Neural progenitor cell (in vitro differentiated cells): ENCODE measurements at regions not wholly inside any gene's neighbourhood (a gene's known extent, or its start where the extent isn't known, plus 50 kb on each side); places are given as distances from the start of the nearest gene placed in this dataset.
A peak's percentile ranks its signal among the peaks of the same experiment; 100 is the strongest.

Source experiments
- DNase-seq: peaks from one replicate; pipeline ENCODE4 v3.0.0-alpha.2; 2016; ENCODE audit warnings: low spot score
- H2AFZ ChIP-seq: fragments of 200-600 bp; sonication (generic); replicated peaks from 2 replicates; pipeline ENCODE4 v1.6.1; 2016; ENCODE audit warnings: antibody characterized with exemption
- H3F3A ChIP-seq: fragments of 200-600 bp; sonication (generic); 2 replicates; pipeline ENCODE4 v1.6.1; 2016; ENCODE audit warnings: antibody characterized with exemption, low read depth
- H3K27ac ChIP-seq: fragments of 200-600 bp; sonication (generic); 2 replicates; pipeline ENCODE4 v1.5.1; 2016; ENCODE audit warnings: mild to moderate bottlenecking
- H3K27me3 ChIP-seq: fragments of 200-600 bp; sonication (generic); 2 replicates; pipeline ENCODE4 v1.6.1; 2016; ENCODE audit warnings: mild to moderate bottlenecking, moderate library complexity
- H3K36me3 ChIP-seq: fragments of 200-600 bp; sonication (generic); 2 replicates; pipeline ENCODE4 v1.5.1; 2016
- H3K4me1 ChIP-seq: fragments of 200-600 bp; sonication (generic); 2 replicates; pipeline ENCODE4 v1.6.1; 2016; ENCODE audit warnings: mixed run types
- H3K4me2 ChIP-seq: fragments of 200-600 bp; sonication (generic); 2 replicates; pipeline ENCODE4 v1.6.1; 2016
- H3K4me3 ChIP-seq: fragments of 200-600 bp; sonication (generic); 2 replicates; pipeline ENCODE4 v1.5.1; 2016
- H3K79me2 ChIP-seq: fragments of 200-600 bp; sonication (generic); 2 replicates; pipeline ENCODE4 v1.6.1; 2016; ENCODE audit warnings: low read depth
- H3K9ac ChIP-seq: fragments of 200-600 bp; sonication (generic); 2 replicates; pipeline ENCODE4 v1.6.1; 2016
- H3K9me3 ChIP-seq: fragments of 200-600 bp; sonication (generic); 2 replicates; pipeline ENCODE4 v1.5.1; 2016; ENCODE audit warnings: low read depth
- H4K20me1 ChIP-seq: fragments of 200-600 bp; sonication (generic); 2 replicates; pipeline ENCODE4 v1.6.1; 2016; ENCODE audit warnings: low read depth
- H3K27ac Mint-ChIP-seq: 3 replicates; pipeline ENCODE4 v1.8.0; 2021; ENCODE audit warnings: mixed read lengths
- H3K27me3 Mint-ChIP-seq: 2 replicates; pipeline ENCODE4 v1.8.0; 2022; ENCODE audit warnings: low read depth, mild to moderate bottlenecking, inconsistent platforms, moderate library complexity, mixed read lengths; ENCODE audit not compliant: insufficient read depth
- H3K36me3 Mint-ChIP-seq: 3 replicates; pipeline ENCODE4 v1.8.0; 2021; ENCODE audit warnings: mixed read lengths
- H3K4me1 Mint-ChIP-seq: 3 replicates; pipeline ENCODE4 v1.8.0; 2021; ENCODE audit warnings: mixed read lengths
- H3K4me3 Mint-ChIP-seq: 3 replicates; pipeline ENCODE4 v1.8.0; 2021; ENCODE audit warnings: mild to moderate bottlenecking, moderate library complexity, mixed read lengths
- H3K9me3 Mint-ChIP-seq: 3 replicates; pipeline ENCODE4 v1.8.0; 2020; ENCODE audit warnings: mixed read lengths
- EZH2 ChIP-seq: fragments of 200-600 bp; sonication (generic); IDR thresholded peaks from 2 replicates; pipeline ENCODE4 v1.6.1; 2017; ENCODE audit warnings: antibody characterized with exemption, mild to moderate bottlenecking, moderate library complexity
- EZH2phosphoT487 ChIP-seq: fragments of 200-600 bp; sonication (generic); IDR thresholded peaks from 2 replicates; pipeline ENCODE4 v1.6.1; 2017; ENCODE audit warnings: antibody characterized with exemption
- TF ChIP-seq, protein P1 (sequence below): fragments of 200-600 bp; sonication (generic); IDR thresholded peaks from 2 replicates; pipeline ENCODE4 v1.5.1; 2017; ENCODE audit warnings: antibody characterized with exemption, mild to moderate bottlenecking

DNA sequence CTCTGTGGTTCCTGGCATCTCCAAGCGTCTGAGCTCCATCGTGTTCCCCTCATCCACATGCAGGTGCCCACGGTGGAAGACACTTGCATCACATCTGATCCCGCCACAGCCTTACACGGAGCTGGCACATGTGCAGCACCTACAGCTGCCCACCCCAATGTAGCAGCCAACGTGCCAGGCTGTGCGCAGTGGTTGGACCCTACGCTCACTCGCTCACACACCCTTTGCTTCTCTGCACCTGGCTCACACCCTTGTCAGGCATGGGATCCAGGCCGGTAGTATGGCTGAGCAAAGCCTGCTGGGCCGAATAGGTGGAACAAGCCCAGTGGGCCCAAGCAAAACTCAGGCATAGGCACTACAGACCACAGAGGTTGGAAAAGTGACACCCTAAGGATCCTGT, 567.2 kb downstream of the FSCB start:
- no peaks in the 10 kb centered on the region for H3K27me3 Mint-ChIP-seq
- Histone ChIP-seq H3K36me3 (no peaks in the 10 kb centered on the region), H4K20me1 (no peaks in the 10 kb centered on the region), H3K9me3 (no peaks in the 10 kb centered on the region), H3K4me2 (no peak overlapping the region), H3K4me3 (no peak overlapping the region), H3K79me2 (no peaks in the 10 kb centered on the region), H3K4me1 (no peaks in the 10 kb centered on the region), H3K27ac (no peak overlapping the region), H2AFZ (peak overlapping the region; percentile 26), H3F3A (no peaks in the 10 kb centered on the region), H3K27me3 (no peaks in the 10 kb centered on the region), H3K9ac (no peak overlapping the region)
- no peaks in the 10 kb centered on the region for H3K36me3 Mint-ChIP-seq
- no peak overlapping the region for H3K4me3 Mint-ChIP-seq
- no peaks in the 10 kb centered on the region for H3K4me1 Mint-ChIP-seq
- no peak for DNase-seq
- H3K27ac Mint-ChIP-seq = no peak overlapping the region
- peaks cover 9% of the 10 kb centered on the region for H3K9me3 Mint-ChIP-seq
- TF ChIP-seq, protein P1, sequence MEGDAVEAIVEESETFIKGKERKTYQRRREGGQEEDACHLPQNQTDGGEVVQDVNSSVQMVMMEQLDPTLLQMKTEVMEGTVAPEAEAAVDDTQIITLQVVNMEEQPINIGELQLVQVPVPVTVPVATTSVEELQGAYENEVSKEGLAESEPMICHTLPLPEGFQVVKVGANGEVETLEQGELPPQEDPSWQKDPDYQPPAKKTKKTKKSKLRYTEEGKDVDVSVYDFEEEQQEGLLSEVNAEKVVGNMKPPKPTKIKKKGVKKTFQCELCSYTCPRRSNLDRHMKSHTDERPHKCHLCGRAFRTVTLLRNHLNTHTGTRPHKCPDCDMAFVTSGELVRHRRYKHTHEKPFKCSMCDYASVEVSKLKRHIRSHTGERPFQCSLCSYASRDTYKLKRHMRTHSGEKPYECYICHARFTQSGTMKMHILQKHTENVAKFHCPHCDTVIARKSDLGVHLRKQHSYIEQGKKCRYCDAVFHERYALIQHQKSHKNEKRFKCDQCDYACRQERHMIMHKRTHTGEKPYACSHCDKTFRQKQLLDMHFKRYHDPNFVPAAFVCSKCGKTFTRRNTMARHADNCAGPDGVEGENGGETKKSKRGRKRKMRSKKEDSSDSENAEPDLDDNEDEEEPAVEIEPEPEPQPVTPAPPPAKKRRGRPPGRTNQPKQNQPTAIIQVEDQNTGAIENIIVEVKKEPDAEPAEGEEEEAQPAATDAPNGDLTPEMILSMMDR = no peak
- TF ChIP-seq EZH2phosphoT487 (no peak), EZH2 (no peak)

DNA sequence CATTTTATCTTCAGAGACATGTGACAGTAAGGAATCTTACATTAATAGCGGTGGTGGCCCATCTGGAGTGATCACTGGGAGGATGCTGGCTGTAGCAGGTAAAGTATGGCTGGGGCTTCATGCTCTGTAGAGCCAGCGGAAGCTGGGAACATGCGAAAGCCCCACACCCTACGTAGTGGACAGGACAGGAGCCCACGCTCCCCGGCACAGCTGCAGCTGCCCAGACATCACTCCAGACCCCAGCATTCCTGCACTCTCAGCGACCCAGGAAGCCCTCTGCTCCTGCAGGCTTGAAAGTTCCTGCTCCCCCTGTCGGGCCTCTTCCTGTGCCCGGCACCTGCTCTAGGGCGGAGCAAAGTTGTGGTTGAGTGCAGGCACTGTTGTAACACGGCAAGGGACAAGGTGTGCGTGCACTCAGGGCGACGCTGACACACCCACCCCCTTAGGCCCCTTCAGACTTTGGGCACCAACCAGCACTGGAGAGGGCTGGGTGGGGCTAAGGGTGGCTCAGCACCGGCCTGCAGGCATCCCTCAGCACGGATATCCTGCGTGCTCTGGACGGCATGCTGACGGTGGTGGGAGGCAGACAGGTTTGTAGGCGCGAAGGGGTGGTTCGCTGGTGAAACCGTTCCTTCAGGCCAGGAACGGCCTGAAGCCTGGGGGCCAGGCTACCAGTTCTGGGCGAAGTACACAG, 568.3 kb downstream of the FSCB start:
- TF ChIP-seq EZH2 (no peak), EZH2phosphoT487 (no peak)
- TF ChIP-seq, protein P1 = no peak
- Histone ChIP-seq H3K4me3 (no peak overlapping the region), H3K4me2 (no peak overlapping the region), H2AFZ (no peak overlapping the region), H4K20me1 (no peaks in the 10 kb centered on the region), H3K27me3 (no peaks in the 10 kb centered on the region), H3K79me2 (no peaks in the 10 kb centered on the region), H3K9ac (no peak overlapping the region), H3F3A (no peaks in the 10 kb centered on the region), H3K4me1 (no peaks in the 10 kb centered on the region), H3K9me3 (no peaks in the 10 kb centered on the region), H3K27ac (no peak overlapping the region), H3K36me3 (no peaks in the 10 kb centered on the region)
- Mint-ChIP-seq H3K36me3 (no peaks in the 10 kb centered on the region), H3K4me1 (no peaks in the 10 kb centered on the region), H3K27ac (no peak overlapping the region), H3K4me3 (no peak overlapping the region), H3K9me3 (peaks cover 9% of the 10 kb centered on the region), H3K27me3 (no peaks in the 10 kb centered on the region)
- no peak for DNase-seq

DNA sequence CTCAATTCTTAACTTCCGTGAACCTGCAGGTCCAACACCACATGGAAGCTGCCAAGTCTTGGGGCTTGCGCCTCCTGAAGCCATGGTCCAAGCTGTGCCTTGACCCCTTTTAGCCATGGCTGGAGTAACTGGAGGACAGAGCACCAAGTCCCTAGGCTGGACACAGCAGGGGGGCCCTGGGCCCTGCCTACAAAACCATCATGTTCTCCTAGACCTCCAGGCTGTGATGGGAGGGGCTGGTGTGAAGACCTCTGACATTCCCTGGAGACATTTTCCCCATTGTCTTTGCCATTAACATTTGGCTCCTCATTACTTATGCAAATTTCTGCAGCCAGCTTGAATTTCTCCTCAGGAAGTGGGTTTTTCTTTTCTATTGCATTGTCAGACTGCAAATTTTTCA, 570.1 kb downstream of the FSCB start:
- no peaks in the 10 kb centered on the region for H3K4me1 ChIP-seq
- no peaks in the 10 kb centered on the region for H3K79me2 ChIP-seq
- H3K27me3 ChIP-seq = no peaks in the 10 kb centered on the region
- no peaks in the 10 kb centered on the region for H3F3A ChIP-seq
- TF ChIP-seq, protein P1 = no peak
- TF ChIP-seq EZH2 = no peak
- no peak for DNase-seq
- Mint-ChIP-seq H3K9me3 (peaks cover 9% of the 10 kb centered on the region), H3K4me3 (no peak overlapping the region), H3K27ac (no peak overlapping the region), H3K36me3 (no peaks in the 10 kb centered on the region), H3K27me3 (no peaks in the 10 kb centered on the region), H3K4me1 (no peaks in the 10 kb centered on the region)
- no peak overlapping the region for H3K4me3 ChIP-seq
- no peak overlapping the region for H3K9ac ChIP-seq
- H3K36me3 ChIP-seq = no peaks in the 10 kb centered on the region
- H3K9me3 ChIP-seq = no peaks in the 10 kb centered on the region
- H3K27ac ChIP-seq = no peak overlapping the region
- H4K20me1 ChIP-seq = no peaks in the 10 kb centered on the region
- H2AFZ ChIP-seq = no peak overlapping the region
- no peak overlapping the region for H3K4me2 ChIP-seq
